SK-N-SH (cell line): ENCODE measurements at regions not wholly inside any gene's neighbourhood (a gene's known extent, or its start where the extent isn't known, plus 50 kb on each side); places are given as distances from the start of the nearest gene placed in this dataset.

Experiments
- CTCF ChIA-PET: fragments of 300-600, 350-600 bp; formaldehyde crosslinking; extraction: SDS; loops from one replicate; lab custom pipeline; 2021; lab: Yijun Ruan, JAX
- POLR2A ChIA-PET: fragments of 350-600 bp; sonication (Branson Sonifier 250); formaldehyde crosslinking; extraction: SDS; loops from one replicate; lab custom pipeline; 2020; ENCODE audit warnings: antibody characterized with exemption, inconsistent platforms; lab: Yijun Ruan, JAX
- DNase-seq: peaks from one replicate; pipeline ENCODE4 v3.0.0; 2012
- H2AFZ ChIP-seq: fragments of 200-600 bp; sonication (generic); 2 replicates; pipeline ENCODE4 v1.8.1; 2016; ENCODE audit warnings: antibody characterized with exemption, mild to moderate bottlenecking, low read depth
- H3F3A ChIP-seq: fragments of 200-600 bp; sonication (generic); replicated peaks from 2 replicates; pipeline ENCODE3; 2016; ENCODE audit warnings: antibody characterized with exemption, mild to moderate bottlenecking; ENCODE audit not compliant: insufficient read depth
- H3K27ac ChIP-seq, 2 experiments: fragments of 200-500 bp in 1 of 2; fragments of 200-600 bp in 1 of 2; sonication (Bioruptor generic) in 1 of 2; sonication (generic), shearing (Covaris generic) in 1 of 2; 2 replicates each; pipeline versions ENCODE4 v1.5.1 to v1.6.1; 2014 to 2016; ENCODE audit warnings: low read depth in 2 of 2, inconsistent platforms in 1 of 2, low read length in 1 of 2, mild to moderate bottlenecking in 1 of 2, mixed read lengths in 1 of 2
- H3K27me3 ChIP-seq: fragments of 200-600 bp; sonication (generic), shearing (Covaris generic); 2 replicates; pipeline ENCODE4 v1.6.1; 2016; ENCODE audit warnings: mixed run types; ENCODE audit not compliant: insufficient read depth
- H3K36me3 ChIP-seq, 2 experiments: fragments of 200-500 bp in 1 of 2; fragments of 200-600 bp in 1 of 2; sonication (Bioruptor generic) in 1 of 2; sonication (generic) in 1 of 2; replicated peaks in 1 of 2; 2 replicates each; pipeline versions ENCODE3 to v1.5.1; 2014 to 2016; ENCODE audit warnings: low read length in 1 of 2, mild to moderate bottlenecking in 1 of 2; ENCODE audit not compliant: insufficient read depth in 2 of 2, control insufficient read depth in 1 of 2
- H3K4me1 ChIP-seq, 2 experiments: fragments of 200-500 bp in 1 of 2; fragments of 200-600 bp in 1 of 2; sonication (Bioruptor generic) in 1 of 2; sonication (generic), shearing (Covaris generic) in 1 of 2; 2 replicates each; pipeline versions ENCODE4 v1.5.1 to v1.6.1; 2014 to 2016; ENCODE audit warnings: low read depth in 1 of 2, low read length in 1 of 2, mixed run types in 1 of 2; ENCODE audit not compliant: insufficient read depth in 2 of 2, control insufficient read depth in 1 of 2
- H3K4me2 ChIP-seq: fragments of 200-600 bp; sonication (generic), shearing (Covaris generic); 2 replicates; pipeline ENCODE4 v1.6.1; 2017; ENCODE audit warnings: mixed run types
- H3K4me3 ChIP-seq, 2 experiments: fragments of 200-500 bp in 1 of 2; fragments of 200-600 bp in 1 of 2; sonication (Bioruptor generic) in 1 of 2; sonication (generic), shearing (Covaris generic) in 1 of 2; 2 replicates each; pipeline versions ENCODE4 v1.5.1 to v1.8.1; 2014 to 2016; ENCODE audit warnings: low read depth in 2 of 2, inconsistent platforms in 1 of 2, low read length in 1 of 2, mild to moderate bottlenecking in 1 of 2, mixed read lengths in 1 of 2, moderate library complexity in 1 of 2
- H3K79me2 ChIP-seq: fragments of 200-600 bp; sonication (generic); 2 replicates; pipeline ENCODE4 v1.8.1; 2017; ENCODE audit warnings: mild to moderate bottlenecking; ENCODE audit not compliant: insufficient read depth
- H3K9ac ChIP-seq: fragments of 200-600 bp; sonication (generic); 2 replicates; pipeline ENCODE4 v1.6.1; 2017; ENCODE audit warnings: mixed run types
- H3K9me2 ChIP-seq: fragments of 200-600 bp; sonication (generic); 2 replicates; pipeline ENCODE4 v1.6.1; 2017; ENCODE audit warnings: mixed run types
- H3K9me3 ChIP-seq: fragments of 200-600 bp; sonication (generic); 2 replicates; pipeline ENCODE4 v1.6.1; 2017; ENCODE audit warnings: mixed run types, mild to moderate bottlenecking, moderate library complexity
- H4K20me1 ChIP-seq: fragments of 200-600 bp; sonication (generic); 2 replicates; pipeline ENCODE4 v1.6.1; 2017; ENCODE audit warnings: mild to moderate bottlenecking, mixed run types; ENCODE audit not compliant: insufficient read depth
- ELF1 ChIP-seq: IDR thresholded peaks from 2 replicates; pipeline ENCODE4 v1.4.0; 2012
- EZH2phosphoT487 ChIP-seq: fragments of 200-600 bp; sonication (generic); IDR thresholded peaks from 2 replicates; pipeline ENCODE4 v1.6.1; 2017; ENCODE audit warnings: low read depth, mixed run types, mild to moderate bottlenecking, antibody characterized with exemption, moderate library complexity, borderline replicate concordance
- FOSL2 ChIP-seq: IDR thresholded peaks from 2 replicates; pipeline ENCODE4 v1.4.0; 2012; ENCODE audit warnings: low read depth, mild to moderate bottlenecking, moderate library complexity, borderline replicate concordance
- GABPA ChIP-seq: IDR thresholded peaks from 2 replicates; pipeline ENCODE4 v1.4.0; 2012; ENCODE audit warnings: low read depth, mild to moderate bottlenecking
- JUND ChIP-seq: IDR thresholded peaks from 2 replicates; pipeline ENCODE4 v1.4.0; 2012
- MEF2A ChIP-seq: IDR thresholded peaks from 2 replicates; pipeline ENCODE4 v1.4.0; 2012; ENCODE audit warnings: low read depth, borderline replicate concordance
- RFX5 ChIP-seq: IDR thresholded peaks from 2 replicates; pipeline ENCODE4 v1.6.1; 2012; ENCODE audit warnings: mild to moderate bottlenecking, improper control_type of control experiment, low read length
- RXRA ChIP-seq: IDR thresholded peaks from 2 replicates; pipeline ENCODE4 v1.4.0; 2012; ENCODE audit warnings: low read depth, mild to moderate bottlenecking, borderline replicate concordance
- SIN3A ChIP-seq: IDR thresholded peaks from 2 replicates; pipeline ENCODE4 v1.6.1; 2012; ENCODE audit warnings: low read depth, mild to moderate bottlenecking, low read length, moderate library complexity, borderline replicate concordance
- SMC3 ChIP-seq: IDR thresholded peaks from 2 replicates; pipeline ENCODE4 v1.6.1; 2012; ENCODE audit warnings: low read depth, low read length, improper control_type of control experiment
- TAF1 ChIP-seq: IDR thresholded peaks from 2 replicates; pipeline ENCODE4 v1.6.1; 2012; ENCODE audit warnings: low read depth, mild to moderate bottlenecking, low read length, moderate library complexity, borderline replicate concordance
- TCF12 ChIP-seq: IDR thresholded peaks from 2 replicates; pipeline ENCODE4 v1.4.0; 2012
- TEAD4 ChIP-seq: IDR thresholded peaks from 2 replicates; pipeline ENCODE4 v1.4.0; 2012; ENCODE audit warnings: mild to moderate bottlenecking, borderline replicate concordance; ENCODE audit not compliant: insufficient read depth
- ZBTB33 ChIP-seq: IDR thresholded peaks from 2 replicates; pipeline ENCODE4 v1.4.0; 2012; ENCODE audit warnings: low read depth, borderline replicate concordance
- WGBS: methylation state at CpG from one replicate; pipeline ENCODE4 v1.1.6; 2017; ENCODE audit warnings: low lambda C conversion rate; 5-methylcytosine and 5-hydroxymethylcytosine counted together
- TF ChIP-seq, protein P1 (sequence below): IDR thresholded peaks from 2 replicates; pipeline ENCODE4; 2012
- TF ChIP-seq, protein P2 (sequence below): fragments of 200-600 bp; sonication (generic); IDR thresholded peaks from 2 replicates; pipeline ENCODE4 v1.6.1; 2017; ENCODE audit warnings: antibody characterized with exemption, mild to moderate bottlenecking, moderate library complexity
- TF ChIP-seq, protein P3 (sequence below): IDR thresholded peaks from 2 replicates; pipeline ENCODE4 v1.4.0; 2012; ENCODE audit warnings: low read depth

DNA sequence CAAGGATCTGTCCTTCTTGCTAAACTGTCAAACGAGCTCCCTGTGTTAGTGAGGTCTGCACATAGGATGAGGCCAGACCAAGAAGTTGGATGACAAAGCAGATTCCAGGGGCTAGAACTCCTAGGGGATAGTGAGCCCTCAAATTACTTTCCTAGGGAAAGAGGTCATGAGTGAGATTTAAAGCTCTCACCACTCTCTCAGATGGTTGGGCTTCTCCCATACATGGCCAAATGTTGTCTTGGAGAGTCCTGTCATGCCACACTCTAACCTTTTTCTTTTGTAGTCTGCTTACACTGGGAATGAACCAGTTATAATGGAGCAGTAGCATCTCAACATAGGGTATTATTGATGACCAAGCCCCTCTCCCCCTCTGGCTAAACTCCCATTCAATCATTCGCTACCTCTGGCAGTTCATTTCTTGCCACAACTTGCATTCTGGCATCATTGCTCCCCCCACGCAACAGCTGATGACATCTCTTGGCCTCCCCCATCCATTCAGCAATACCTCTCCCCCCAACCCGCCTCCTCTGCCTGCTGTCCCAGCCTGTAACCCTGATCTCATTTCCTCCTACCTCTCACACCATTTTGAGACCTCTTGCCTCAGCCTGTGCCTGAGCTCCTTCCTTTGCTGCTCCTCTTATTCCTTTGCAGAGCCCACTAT lies 64.7 kb upstream of the CISTR start:
- Histone ChIP-seq H3K4me2 (no peak overlapping the region), H3K9ac (no peak overlapping the region), H3F3A (no peaks in the 10 kb centered on the region), H3K9me2 (no peaks in the 10 kb centered on the region), H3K27ac (no peak overlapping the region), H3K4me1 (no peaks in the 10 kb centered on the region), H3K9me3 (no peaks in the 10 kb centered on the region), H3K36me3 (no peaks in the 10 kb centered on the region), H3K4me3 (no peak overlapping the region), H2AFZ (no peak overlapping the region), H3K27me3 (peaks cover 47% of the 10 kb centered on the region), H3K79me2 (no peaks in the 10 kb centered on the region), H4K20me1 (no peaks in the 10 kb centered on the region)
- TF ChIP-seq ELF1 (no peak), TAF1 (no peak)
- WGBS, result 19% methylated on average over 4 of the region's 4 CpGs
- ChIA-PET POLR2A (no interaction called here), CTCF (interaction anchor here (1.1 kb wide), 1 partner anchor 15 kb away, joined by 3 read pairs; no protein-coding TSS in a partner anchor)
- no peak for DNase-seq

DNA sequence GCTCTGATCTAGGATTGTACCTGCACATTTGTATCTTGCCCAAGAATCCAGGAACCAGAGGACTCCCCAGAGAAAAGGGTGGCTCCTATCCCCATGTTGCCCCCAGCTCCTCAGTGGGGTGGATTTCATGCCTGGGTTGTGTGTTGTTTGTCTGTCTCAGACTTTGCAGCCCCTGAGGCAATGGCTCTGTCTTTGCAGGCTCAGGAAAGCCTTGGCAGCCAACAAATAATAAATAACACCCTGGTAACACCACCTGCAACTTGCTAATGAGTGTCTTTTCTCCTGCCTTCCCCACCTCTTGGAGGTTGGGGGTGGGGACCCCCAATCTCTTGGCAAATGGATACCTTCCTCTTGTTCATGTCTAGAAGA lies 65.2 kb upstream of the CISTR start:
- Histone ChIP-seq H3K4me2 (no peak overlapping the region), H3K36me3 (no peaks in the 10 kb centered on the region), H3K9me3 (no peaks in the 10 kb centered on the region), H3F3A (no peaks in the 10 kb centered on the region), H2AFZ (no peak overlapping the region), H4K20me1 (no peaks in the 10 kb centered on the region)
- CTCF ChIA-PET, result interaction anchor here (1.1 kb wide), 1 partner anchor 15 kb away, joined by 3 read pairs; no protein-coding TSS in a partner anchor
- no peak for TF ChIP-seq SIN3A
- TF ChIP-seq TCF12, result no peak
- no peak for TF ChIP-seq TEAD4
- TF ChIP-seq SMC3, result no peak
- no peak for TF ChIP-seq JUND
- no peak for TF ChIP-seq GABPA
- TF ChIP-seq, all 33 proteins: peak for 0
- Histone ChIP-seq H3K4me1 (no peaks in the 10 kb centered on the region), H3K27me3 (peaks cover 42% of the 10 kb centered on the region), H3K27ac (no peak overlapping the region), H3K79me2 (no peaks in the 10 kb centered on the region), H3K4me3 (no peak overlapping the region), H3K9me2 (no peaks in the 10 kb centered on the region), H3K9ac (no peak overlapping the region)
- POLR2A ChIA-PET, result no interaction called here
- no peak for DNase-seq

DNA sequence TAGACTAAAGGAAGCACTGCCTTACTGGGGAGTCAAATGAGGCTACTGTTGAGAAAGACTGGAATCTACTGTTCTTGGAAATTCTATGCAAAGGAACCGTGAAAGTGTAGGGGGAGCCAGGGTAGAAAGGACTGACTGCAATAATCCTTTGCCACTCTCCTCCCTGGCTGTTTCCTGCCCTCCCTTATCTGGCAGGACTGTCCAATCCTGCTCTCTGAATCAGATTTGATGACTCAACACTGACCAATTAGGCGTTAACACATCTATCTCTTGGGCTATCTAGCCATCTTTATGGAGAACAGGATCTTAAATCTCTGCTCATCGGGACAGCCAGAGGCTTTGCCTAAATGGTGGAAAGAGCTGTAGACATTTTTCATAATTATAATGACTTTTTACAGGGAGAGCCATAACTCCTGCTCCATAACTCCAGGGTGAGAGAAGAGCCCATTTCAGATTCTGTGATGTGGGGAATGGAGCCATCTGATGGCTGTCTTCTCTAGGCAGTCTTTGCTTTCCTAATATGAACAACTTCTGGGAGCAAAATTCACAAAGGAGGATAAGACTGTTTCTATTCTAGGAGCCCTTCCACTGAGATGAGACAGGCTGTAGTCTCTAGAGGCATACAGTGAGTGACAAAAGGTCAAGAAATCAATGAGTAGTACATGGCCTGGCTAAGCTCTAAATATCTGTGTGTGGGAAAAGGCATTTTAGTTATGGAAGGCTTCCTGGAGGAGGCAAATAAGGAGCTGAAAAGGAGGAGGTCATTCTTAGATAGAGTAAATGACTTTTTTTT lies 68.9 kb upstream of the CISTR start:
- Histone ChIP-seq H3K9ac (no peak overlapping the region), H3K4me3 (no peak overlapping the region), H3K27ac (no peak overlapping the region), H3K27me3 (peaks cover 44% of the 10 kb centered on the region), H3K4me2 (no peak overlapping the region), H3K36me3 (no peaks in the 10 kb centered on the region), H2AFZ (no peak overlapping the region), H3F3A (no peaks in the 10 kb centered on the region), H4K20me1 (no peaks in the 10 kb centered on the region), H3K4me1 (no peaks in the 10 kb centered on the region), H3K9me3 (no peaks in the 10 kb centered on the region), H3K9me2 (no peaks in the 10 kb centered on the region), H3K79me2 (no peaks in the 10 kb centered on the region)
- no peak for DNase-seq
- POLR2A ChIA-PET, result no interaction called here
- WGBS, result 15% methylated on average over 3 of the region's 3 CpGs
- CTCF ChIA-PET, result interaction anchor here (0.9 kb wide), 1 partner anchor 9 kb away, joined by 3 read pairs; no protein-coding TSS in a partner anchor
- TF ChIP-seq ZBTB33 (no peak), RXRA (no peak), RFX5 (no peak), FOSL2 (no peak), SIN3A (no peak), MEF2A (no peak), EZH2phosphoT487 (no peak)
- TF ChIP-seq, protein P1, sequence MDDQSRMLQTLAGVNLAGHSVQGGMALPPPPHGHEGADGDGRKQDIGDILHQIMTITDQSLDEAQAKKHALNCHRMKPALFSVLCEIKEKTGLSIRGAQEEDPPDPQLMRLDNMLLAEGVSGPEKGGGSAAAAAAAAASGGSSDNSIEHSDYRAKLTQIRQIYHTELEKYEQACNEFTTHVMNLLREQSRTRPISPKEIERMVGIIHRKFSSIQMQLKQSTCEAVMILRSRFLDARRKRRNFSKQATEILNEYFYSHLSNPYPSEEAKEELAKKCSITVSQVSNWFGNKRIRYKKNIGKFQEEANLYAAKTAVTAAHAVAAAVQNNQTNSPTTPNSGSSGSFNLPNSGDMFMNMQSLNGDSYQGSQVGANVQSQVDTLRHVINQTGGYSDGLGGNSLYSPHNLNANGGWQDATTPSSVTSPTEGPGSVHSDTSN, result no peak
- TF ChIP-seq, protein P2, sequence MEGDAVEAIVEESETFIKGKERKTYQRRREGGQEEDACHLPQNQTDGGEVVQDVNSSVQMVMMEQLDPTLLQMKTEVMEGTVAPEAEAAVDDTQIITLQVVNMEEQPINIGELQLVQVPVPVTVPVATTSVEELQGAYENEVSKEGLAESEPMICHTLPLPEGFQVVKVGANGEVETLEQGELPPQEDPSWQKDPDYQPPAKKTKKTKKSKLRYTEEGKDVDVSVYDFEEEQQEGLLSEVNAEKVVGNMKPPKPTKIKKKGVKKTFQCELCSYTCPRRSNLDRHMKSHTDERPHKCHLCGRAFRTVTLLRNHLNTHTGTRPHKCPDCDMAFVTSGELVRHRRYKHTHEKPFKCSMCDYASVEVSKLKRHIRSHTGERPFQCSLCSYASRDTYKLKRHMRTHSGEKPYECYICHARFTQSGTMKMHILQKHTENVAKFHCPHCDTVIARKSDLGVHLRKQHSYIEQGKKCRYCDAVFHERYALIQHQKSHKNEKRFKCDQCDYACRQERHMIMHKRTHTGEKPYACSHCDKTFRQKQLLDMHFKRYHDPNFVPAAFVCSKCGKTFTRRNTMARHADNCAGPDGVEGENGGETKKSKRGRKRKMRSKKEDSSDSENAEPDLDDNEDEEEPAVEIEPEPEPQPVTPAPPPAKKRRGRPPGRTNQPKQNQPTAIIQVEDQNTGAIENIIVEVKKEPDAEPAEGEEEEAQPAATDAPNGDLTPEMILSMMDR, result no peak
- TF ChIP-seq, protein P3, sequence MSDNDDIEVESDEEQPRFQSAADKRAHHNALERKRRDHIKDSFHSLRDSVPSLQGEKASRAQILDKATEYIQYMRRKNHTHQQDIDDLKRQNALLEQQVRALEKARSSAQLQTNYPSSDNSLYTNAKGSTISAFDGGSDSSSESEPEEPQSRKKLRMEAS, result no peak
